ENCODE measurements at regions not wholly inside any gene's neighbourhood (a gene's known extent, or its start where the extent isn't known, plus 50 kb on each side); places are given as distances from the start of the nearest gene placed in this dataset.

DNA sequence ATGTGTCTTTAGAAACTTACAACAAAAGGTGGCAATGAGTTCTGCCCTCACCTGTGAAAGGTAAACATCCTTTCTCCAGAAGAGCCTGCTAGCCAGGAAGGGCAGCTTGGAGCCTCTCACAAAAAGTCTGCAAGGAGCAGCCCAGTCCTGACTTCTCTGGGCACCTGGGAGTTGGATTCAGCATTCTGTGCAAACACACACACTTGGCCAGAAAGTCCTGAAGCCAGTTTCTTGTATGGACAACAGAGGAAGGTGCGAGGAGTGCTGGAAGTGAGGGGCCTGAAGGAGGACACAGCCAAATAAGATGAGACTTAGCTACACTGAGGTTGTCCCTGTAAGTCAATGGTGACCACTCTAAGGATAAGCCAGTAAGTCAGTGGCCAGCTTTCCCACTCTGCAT is 52.4 kb upstream of the SLC1A4 start:
- TF ChIP-seq, protein P1, sequence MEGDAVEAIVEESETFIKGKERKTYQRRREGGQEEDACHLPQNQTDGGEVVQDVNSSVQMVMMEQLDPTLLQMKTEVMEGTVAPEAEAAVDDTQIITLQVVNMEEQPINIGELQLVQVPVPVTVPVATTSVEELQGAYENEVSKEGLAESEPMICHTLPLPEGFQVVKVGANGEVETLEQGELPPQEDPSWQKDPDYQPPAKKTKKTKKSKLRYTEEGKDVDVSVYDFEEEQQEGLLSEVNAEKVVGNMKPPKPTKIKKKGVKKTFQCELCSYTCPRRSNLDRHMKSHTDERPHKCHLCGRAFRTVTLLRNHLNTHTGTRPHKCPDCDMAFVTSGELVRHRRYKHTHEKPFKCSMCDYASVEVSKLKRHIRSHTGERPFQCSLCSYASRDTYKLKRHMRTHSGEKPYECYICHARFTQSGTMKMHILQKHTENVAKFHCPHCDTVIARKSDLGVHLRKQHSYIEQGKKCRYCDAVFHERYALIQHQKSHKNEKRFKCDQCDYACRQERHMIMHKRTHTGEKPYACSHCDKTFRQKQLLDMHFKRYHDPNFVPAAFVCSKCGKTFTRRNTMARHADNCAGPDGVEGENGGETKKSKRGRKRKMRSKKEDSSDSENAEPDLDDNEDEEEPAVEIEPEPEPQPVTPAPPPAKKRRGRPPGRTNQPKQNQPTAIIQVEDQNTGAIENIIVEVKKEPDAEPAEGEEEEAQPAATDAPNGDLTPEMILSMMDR (IDR thresholded peaks at IDR 0.05) = no peak
- TF ChIP-seq POLR2A (IDR thresholded peaks at IDR 0.05) = no peak
